DOHH2 (cell line): ENCODE measurements at regions not wholly inside any gene's neighbourhood (a gene's known extent, or its start where the extent isn't known, plus 50 kb on each side); places are given as distances from the start of the nearest gene placed in this dataset.

Source experiments
- H3F3A ChIP-seq: fragments of 200-600 bp; sonication (generic), shearing (Covaris generic); 2 replicates; pipeline ENCODE4 v1.6.0; 2016; ENCODE audit warnings: antibody characterized with exemption, mild to moderate bottlenecking; ENCODE audit not compliant: control insufficient read depth, insufficient read depth
- H3K27ac ChIP-seq: fragments of 200-600 bp; sonication (generic); 2 replicates; pipeline ENCODE4 v1.5.1; 2014; ENCODE audit warnings: low read depth, mild to moderate bottlenecking, low read length, moderate library complexity
- H3K27me3 ChIP-seq: fragments of 200-600 bp; sonication (generic); 2 replicates; pipeline ENCODE4 v1.6.1; 2014; ENCODE audit warnings: mild to moderate bottlenecking, low read length, mixed read lengths; ENCODE audit not compliant: control insufficient read depth
- H3K36me3 ChIP-seq: fragments of 200-600 bp; sonication (generic); 2 replicates; pipeline ENCODE4 v1.6.1; 2014; ENCODE audit warnings: mild to moderate bottlenecking, low read length, moderate library complexity, mixed read lengths; ENCODE audit not compliant: control insufficient read depth
- H3K4me1 ChIP-seq: fragments of 200-600 bp; sonication (generic); 2 replicates; pipeline ENCODE4 v1.6.1; 2014; ENCODE audit warnings: mild to moderate bottlenecking, low read length, mixed read lengths; ENCODE audit not compliant: control insufficient read depth
- H3K4me2 ChIP-seq: fragments of 200-600 bp; sonication (generic); 2 replicates; pipeline ENCODE4 v1.6.0; 2014; ENCODE audit warnings: mild to moderate bottlenecking, low read length, moderate library complexity
- H3K4me3 ChIP-seq: fragments of 200-600 bp; sonication (generic); 2 replicates; pipeline ENCODE4 v1.5.1; 2014; ENCODE audit warnings: mild to moderate bottlenecking, low read length, mixed read lengths
- H3K79me2 ChIP-seq: fragments of 200-600 bp; sonication (generic); 2 replicates; pipeline ENCODE4 v1.6.1; 2014; ENCODE audit warnings: mild to moderate bottlenecking, low read length, mixed read lengths; ENCODE audit not compliant: control insufficient read depth
- H3K9me2 ChIP-seq: fragments of 200-600 bp; sonication (generic); replicated peaks from 2 replicates; pipeline ENCODE4 v1.6.1; 2014; ENCODE audit warnings: mild to moderate bottlenecking, low read length, mixed read lengths; ENCODE audit not compliant: control insufficient read depth
- H3K9me3 ChIP-seq: fragments of 200-600 bp; sonication (generic); 2 replicates; pipeline ENCODE4 v1.6.1; 2014; ENCODE audit warnings: antibody characterized with exemption, low read length, mixed read lengths; ENCODE audit not compliant: control insufficient read depth, insufficient read depth
- H4K20me1 ChIP-seq: fragments of 200-600 bp; sonication (generic); 2 replicates; pipeline ENCODE4 v1.6.0; 2014; ENCODE audit warnings: low read depth, mild to moderate bottlenecking, antibody characterized with exemption, low read length, moderate library complexity; ENCODE audit not compliant: control insufficient read depth, insufficient read depth
- EZH2phosphoT487 ChIP-seq: fragments of 200-600 bp; sonication (generic); IDR thresholded peaks from 2 replicates; pipeline ENCODE4 v1.6.1; 2017; ENCODE audit warnings: borderline replicate concordance, mild to moderate bottlenecking, antibody characterized with exemption, low read length, moderate library complexity, mixed read lengths
- TF ChIP-seq, protein P1 (sequence below): fragments of 200-600 bp; sonication (generic); IDR thresholded peaks from one replicate; pipeline ENCODE4 v1.5.1; 2014; ENCODE audit warnings: antibody characterized with exemption, mild to moderate bottlenecking, low read depth, low read length; ENCODE audit not compliant: poor library complexity, severe bottlenecking

DNA sequence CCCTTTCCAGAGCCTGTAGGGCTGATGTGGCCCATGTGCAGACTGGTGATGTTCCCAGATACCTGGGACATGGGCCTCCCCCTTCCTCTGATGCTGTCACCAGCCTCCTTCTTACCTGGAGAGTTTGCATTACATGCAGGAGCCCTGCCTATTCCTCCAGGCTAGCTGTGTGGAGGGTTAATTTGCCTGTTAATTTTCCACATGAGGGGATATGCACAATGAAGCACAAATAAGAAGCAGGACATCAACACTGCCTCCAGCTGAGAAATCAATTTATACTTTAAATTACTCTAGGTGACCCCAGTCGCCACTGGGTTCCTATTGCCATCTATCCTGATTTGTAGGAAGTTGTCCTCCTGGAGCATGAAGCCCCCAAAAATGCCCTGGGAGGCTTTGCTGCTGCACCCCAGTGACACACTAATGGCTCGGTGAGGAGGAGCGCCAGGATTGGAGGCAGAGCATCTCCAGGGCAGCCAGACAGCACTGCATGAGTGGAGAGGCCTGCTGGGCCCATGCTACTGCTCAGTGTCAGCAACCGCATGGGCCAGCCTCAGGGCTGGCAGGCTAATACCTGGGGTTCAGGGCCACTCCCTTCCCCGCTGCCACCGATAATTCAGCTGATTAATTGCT is 101.6 kb upstream of the USP47 start:
- no peaks in the 10 kb centered on the region for H3K9me3 ChIP-seq
- no peak for TF ChIP-seq EZH2phosphoT487
- TF ChIP-seq, protein P1, sequence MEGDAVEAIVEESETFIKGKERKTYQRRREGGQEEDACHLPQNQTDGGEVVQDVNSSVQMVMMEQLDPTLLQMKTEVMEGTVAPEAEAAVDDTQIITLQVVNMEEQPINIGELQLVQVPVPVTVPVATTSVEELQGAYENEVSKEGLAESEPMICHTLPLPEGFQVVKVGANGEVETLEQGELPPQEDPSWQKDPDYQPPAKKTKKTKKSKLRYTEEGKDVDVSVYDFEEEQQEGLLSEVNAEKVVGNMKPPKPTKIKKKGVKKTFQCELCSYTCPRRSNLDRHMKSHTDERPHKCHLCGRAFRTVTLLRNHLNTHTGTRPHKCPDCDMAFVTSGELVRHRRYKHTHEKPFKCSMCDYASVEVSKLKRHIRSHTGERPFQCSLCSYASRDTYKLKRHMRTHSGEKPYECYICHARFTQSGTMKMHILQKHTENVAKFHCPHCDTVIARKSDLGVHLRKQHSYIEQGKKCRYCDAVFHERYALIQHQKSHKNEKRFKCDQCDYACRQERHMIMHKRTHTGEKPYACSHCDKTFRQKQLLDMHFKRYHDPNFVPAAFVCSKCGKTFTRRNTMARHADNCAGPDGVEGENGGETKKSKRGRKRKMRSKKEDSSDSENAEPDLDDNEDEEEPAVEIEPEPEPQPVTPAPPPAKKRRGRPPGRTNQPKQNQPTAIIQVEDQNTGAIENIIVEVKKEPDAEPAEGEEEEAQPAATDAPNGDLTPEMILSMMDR: no peak
- no peaks in the 10 kb centered on the region for H3K27me3 ChIP-seq

DNA sequence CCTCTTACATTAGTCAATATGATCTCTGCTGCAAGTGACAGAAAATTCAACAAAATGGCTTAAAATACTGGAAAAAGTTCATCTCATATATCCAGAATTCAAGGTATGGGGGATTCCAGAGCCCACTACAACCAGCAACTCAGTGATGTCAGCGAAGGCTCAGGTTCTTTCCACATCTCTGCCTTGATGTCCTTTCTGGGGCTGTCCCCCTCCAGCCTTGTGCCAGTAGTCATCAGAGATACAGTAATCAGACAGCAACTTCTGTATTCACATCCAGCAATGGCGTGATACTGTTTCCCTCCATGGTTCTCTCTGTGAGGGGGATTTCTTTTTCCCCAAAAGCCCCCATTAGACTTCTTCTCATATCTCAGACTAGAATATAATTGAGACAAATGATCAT is 103.4 kb upstream of the USP47 start:
- H3K4me2 ChIP-seq: no peak overlapping the region
- H3F3A ChIP-seq: no peaks in the 10 kb centered on the region
- H3K4me3 ChIP-seq: no peak overlapping the region
- TF ChIP-seq, protein P1: no peak
- TF ChIP-seq EZH2phosphoT487: no peak
- no peaks in the 10 kb centered on the region for H3K9me2 ChIP-seq
- H3K4me1 ChIP-seq: no peaks in the 10 kb centered on the region
- no peaks in the 10 kb centered on the region for H3K9me3 ChIP-seq
- no peaks in the 10 kb centered on the region for H3K79me2 ChIP-seq
- no peak overlapping the region for H3K27ac ChIP-seq
- no peaks in the 10 kb centered on the region for H4K20me1 ChIP-seq
- no peaks in the 10 kb centered on the region for H3K36me3 ChIP-seq
- H3K27me3 ChIP-seq: no peaks in the 10 kb centered on the region

More for the DNA sequence above, 101.6 kb upstream of the USP47 start:
- H4K20me1 ChIP-seq: no peaks in the 10 kb centered on the region
- H3K4me2 ChIP-seq: no peak overlapping the region
- no peaks in the 10 kb centered on the region for H3F3A ChIP-seq
- no peaks in the 10 kb centered on the region for H3K79me2 ChIP-seq
- H3K36me3 ChIP-seq: no peaks in the 10 kb centered on the region
- H3K9me2 ChIP-seq: no peaks in the 10 kb centered on the region
- no peaks in the 10 kb centered on the region for H3K4me1 ChIP-seq
- no peak overlapping the region for H3K27ac ChIP-seq
- H3K4me3 ChIP-seq: no peak overlapping the region

DNA sequence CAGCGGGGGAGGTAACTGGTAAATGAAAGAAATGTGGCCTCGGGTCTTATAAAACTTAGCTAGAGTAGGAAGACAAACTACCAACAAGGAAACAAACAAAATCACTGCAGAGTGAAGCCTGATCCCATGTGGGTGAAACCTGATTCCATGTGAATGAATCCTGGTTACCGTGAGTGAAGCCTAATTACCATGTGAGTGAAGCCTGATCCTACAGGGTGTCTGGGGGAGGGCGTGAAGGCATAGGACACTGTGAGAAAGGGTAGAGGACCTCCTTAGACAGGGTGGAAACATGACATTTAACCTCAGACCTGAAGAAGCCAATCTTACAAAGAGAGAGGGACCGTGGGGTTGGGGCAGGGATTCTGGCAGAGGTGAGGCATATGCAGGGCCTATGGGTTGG is 106.2 kb upstream of the USP47 start:
- Histone ChIP-seq H3K4me1 (no peaks in the 10 kb centered on the region), H3K27ac (no peak overlapping the region), H3K36me3 (no peaks in the 10 kb centered on the region), H3F3A (no peaks in the 10 kb centered on the region), H3K9me3 (no peaks in the 10 kb centered on the region), H3K4me3 (no peak overlapping the region), H4K20me1 (no peaks in the 10 kb centered on the region), H3K27me3 (no peaks in the 10 kb centered on the region), H3K4me2 (no peak overlapping the region), H3K9me2 (no peaks in the 10 kb centered on the region), H3K79me2 (no peaks in the 10 kb centered on the region)
- TF ChIP-seq, protein P1: no peak
- TF ChIP-seq EZH2phosphoT487: no peak
